ENCODE measurements at regions not wholly inside any gene's neighbourhood (a gene's known extent, or its start where the extent isn't known, plus 50 kb on each side); places are given as distances from the start of the nearest gene placed in this dataset.
A peak's percentile ranks its signal among the peaks of the same experiment; 100 is the strongest.

GRCh38 chr11:19597876-19598275 is 114.8 kb upstream of the NAV2 start:
- no peak overlapping the region for H3K4me3 ChIP-seq (ENCODE audit: low read depth, low read length)
- DNase-seq (ENCODE audit: low read depth) = no peak
- TF ChIP-seq CTCF (IDR thresholded peaks at IDR 0.05; ENCODE audit: insufficient read depth, low read length) = no peak

- no peak for TF ChIP-seq CTCF (IDR thresholded peaks at IDR 0.05; ENCODE audit: insufficient read depth, low read length)
- H3K4me3 ChIP-seq (ENCODE audit: low read depth, low read length) = no peak overlapping the region
- DNase-seq (ENCODE audit: low read depth) = peak; percentile 66
These were observed 115.4 kb upstream of the NAV2 start for GRCh38 chr11:19597206-19597605.

- no peak for TF ChIP-seq CTCF (IDR thresholded peaks at IDR 0.05; ENCODE audit: insufficient read depth, low read length)
- no peak overlapping the region for H3K4me3 ChIP-seq (ENCODE audit: low read depth, low read length)
- peak; percentile 93 for DNase-seq (ENCODE audit: low read depth)
These were observed 116.5 kb upstream of the NAV2 start for GRCh38 chr11:19595840-19596751.

DNA sequence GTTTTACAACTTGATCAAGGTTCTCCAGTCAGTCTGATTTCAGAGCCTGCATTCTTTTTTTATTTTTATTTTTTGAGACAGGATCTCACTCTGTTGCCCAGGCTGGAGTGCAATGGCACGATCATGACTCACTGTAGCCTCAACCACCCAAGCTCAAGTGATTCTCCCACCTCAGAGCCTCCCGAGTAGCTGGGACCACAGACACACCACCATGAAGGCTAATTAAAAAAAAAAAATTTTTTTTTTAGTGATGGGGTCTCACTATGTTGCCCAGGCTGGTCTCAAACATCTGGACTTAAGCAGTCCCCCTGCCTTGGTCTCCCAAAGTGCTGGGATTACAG is 117.2 kb upstream of the NAV2 start:
- no peak for DNase-seq (ENCODE audit: low read depth)
- TF ChIP-seq CTCF (IDR thresholded peaks at IDR 0.05; ENCODE audit: insufficient read depth, low read length) = no peak
- no peak overlapping the region for H3K4me3 ChIP-seq (ENCODE audit: low read depth, low read length)

DNA sequence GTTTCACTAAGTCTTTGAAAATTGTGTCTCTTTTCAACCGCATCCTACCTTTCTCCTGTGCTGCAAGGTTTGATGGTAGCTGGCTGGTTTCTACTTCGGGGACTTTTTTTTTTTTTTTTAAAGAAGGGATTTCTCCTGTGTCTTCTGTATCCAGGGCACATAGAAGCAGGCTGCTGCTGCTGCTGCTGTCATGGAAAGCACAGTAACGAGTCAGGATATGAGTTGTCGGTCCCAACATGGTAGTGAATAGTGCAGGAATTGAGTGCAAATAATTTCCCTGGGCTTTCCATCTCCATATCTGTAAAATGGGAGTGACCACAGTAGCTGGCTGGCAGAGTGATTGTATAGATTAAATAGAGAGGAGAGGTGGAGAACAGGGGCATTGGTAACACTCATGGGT is 118.3 kb upstream of the NAV2 start:
- no peak for TF ChIP-seq CTCF (IDR thresholded peaks at IDR 0.05; ENCODE audit: insufficient read depth, low read length)
- H3K4me3 ChIP-seq (ENCODE audit: low read depth, low read length) = no peak overlapping the region
- DNase-seq (ENCODE audit: low read depth) = no peak

GRCh38 chr11:19592842-19593241 is 119.8 kb upstream of the NAV2 start:
- DNase-seq (ENCODE audit: low read depth) = no peak
- no peak for TF ChIP-seq CTCF (IDR thresholded peaks at IDR 0.05; ENCODE audit: insufficient read depth, low read length)
- H3K4me3 ChIP-seq (ENCODE audit: low read depth, low read length) = no peak overlapping the region
